Dendritic cell treated with granulocyte-macrophage colony-stimulating factor and Interleukin-4, amounts not matched to agents 40 ng/mL and 50 ng/mL, for 4 days (primary cell): ENCODE measurements at regions not wholly inside any gene's neighbourhood (a gene's known extent, or its start where the extent isn't known, plus 50 kb on each side); places are given as distances from the start of the nearest gene placed in this dataset.

Source experiments
- H3K27ac Mint-ChIP-seq: one replicate; pipeline ENCODE4 v1.8.0; 2022; ENCODE audit warnings: mild to moderate bottlenecking, mixed read lengths
- H3K27me3 Mint-ChIP-seq: one replicate; pipeline ENCODE4 v1.8.0; 2022; ENCODE audit warnings: mild to moderate bottlenecking, mixed read lengths
- H3K36me3 Mint-ChIP-seq: one replicate; pipeline ENCODE4 v1.8.0; 2022; ENCODE audit warnings: low read depth, mixed read lengths
- H3K4me1 Mint-ChIP-seq: one replicate; pipeline ENCODE4 v1.8.0; 2022; ENCODE audit warnings: low read depth, mixed read lengths
- H3K4me3 Mint-ChIP-seq: one replicate; pipeline ENCODE4 v1.8.0; 2022; ENCODE audit warnings: mild to moderate bottlenecking, moderate library complexity, mixed read lengths
- H3K9me3 Mint-ChIP-seq: one replicate; pipeline ENCODE4 v1.8.0; 2022; ENCODE audit warnings: mixed read lengths
- intact Hi-C: fragments of 100-400 bp; cut with micrococcal nuclease; formaldehyde crosslinking; loops from one replicate; pipeline ENCODE4 v1.15.0; 2022

- intact Hi-C loops, result no loop called here
- Mint-ChIP-seq H3K27ac (no peak overlapping the region), H3K4me3 (no peak overlapping the region), H3K27me3 (peaks cover 2% of the 10 kb centered on the region), H3K9me3 (peaks cover 3% of the 10 kb centered on the region), H3K4me1 (no peaks in the 10 kb centered on the region), H3K36me3 (no peaks in the 10 kb centered on the region)
These were observed 201.8 kb upstream of the RFC3 start for GRCh38 chr13:33616130-33616529.

- no peak overlapping the region for H3K4me3 Mint-ChIP-seq
- H3K27ac Mint-ChIP-seq, result no peak overlapping the region
- H3K9me3 Mint-ChIP-seq, result no peaks in the 10 kb centered on the region
- H3K36me3 Mint-ChIP-seq, result no peaks in the 10 kb centered on the region
- no peaks in the 10 kb centered on the region for H3K4me1 Mint-ChIP-seq
- H3K27me3 Mint-ChIP-seq, result peaks cover 2% of the 10 kb centered on the region
- intact Hi-C loops, result no loop called here
These were observed 200.9 kb upstream of the RFC3 start for GRCh38 chr13:33617055-33617454.

DNA sequence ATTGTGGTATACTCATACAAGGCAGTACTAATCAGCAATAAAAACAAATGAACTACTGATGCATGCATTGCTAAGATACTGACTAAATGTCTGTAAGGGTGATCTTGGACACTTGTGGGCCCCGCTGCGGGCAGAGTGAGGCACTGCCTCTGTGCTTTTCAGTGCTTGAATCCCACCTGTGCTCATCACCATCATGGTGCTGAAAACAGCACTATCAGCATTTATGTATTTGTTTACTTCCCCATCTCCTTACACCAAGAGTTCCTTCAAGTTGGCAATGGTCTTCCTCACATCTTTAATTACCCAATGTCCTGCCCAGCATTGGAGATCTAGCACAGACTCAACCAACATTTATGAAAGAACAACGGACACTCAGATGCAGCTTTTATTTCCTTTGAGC, 193.7 kb upstream of the RFC3 start:
- H3K4me1 Mint-ChIP-seq, result no peaks in the 10 kb centered on the region
- H3K36me3 Mint-ChIP-seq, result no peaks in the 10 kb centered on the region
- no peak overlapping the region for H3K27ac Mint-ChIP-seq
- H3K27me3 Mint-ChIP-seq, result peaks cover 2% of the 10 kb centered on the region
- intact Hi-C loops, result no loop called here
- no peaks in the 10 kb centered on the region for H3K9me3 Mint-ChIP-seq
- H3K4me3 Mint-ChIP-seq, result no peak overlapping the region

GRCh38 chr13:33624740-33625139, 193.2 kb upstream of the RFC3 start:
- peaks cover 2% of the 10 kb centered on the region for H3K27me3 Mint-ChIP-seq
- H3K4me1 Mint-ChIP-seq, result no peaks in the 10 kb centered on the region
- intact Hi-C loops, result no loop called here
- no peaks in the 10 kb centered on the region for H3K36me3 Mint-ChIP-seq
- no peaks in the 10 kb centered on the region for H3K9me3 Mint-ChIP-seq
- no peak overlapping the region for H3K27ac Mint-ChIP-seq
- no peak overlapping the region for H3K4me3 Mint-ChIP-seq

- no peaks in the 10 kb centered on the region for H3K4me1 Mint-ChIP-seq
- intact Hi-C loops, result no loop called here
- no peak overlapping the region for H3K27ac Mint-ChIP-seq
- H3K27me3 Mint-ChIP-seq, result peaks cover 7% of the 10 kb centered on the region
- no peak overlapping the region for H3K4me3 Mint-ChIP-seq
- H3K36me3 Mint-ChIP-seq, result no peaks in the 10 kb centered on the region
- H3K9me3 Mint-ChIP-seq, result no peaks in the 10 kb centered on the region
These were observed 191.5 kb upstream of the RFC3 start for GRCh38 chr13:33626407-33626806.

DNA sequence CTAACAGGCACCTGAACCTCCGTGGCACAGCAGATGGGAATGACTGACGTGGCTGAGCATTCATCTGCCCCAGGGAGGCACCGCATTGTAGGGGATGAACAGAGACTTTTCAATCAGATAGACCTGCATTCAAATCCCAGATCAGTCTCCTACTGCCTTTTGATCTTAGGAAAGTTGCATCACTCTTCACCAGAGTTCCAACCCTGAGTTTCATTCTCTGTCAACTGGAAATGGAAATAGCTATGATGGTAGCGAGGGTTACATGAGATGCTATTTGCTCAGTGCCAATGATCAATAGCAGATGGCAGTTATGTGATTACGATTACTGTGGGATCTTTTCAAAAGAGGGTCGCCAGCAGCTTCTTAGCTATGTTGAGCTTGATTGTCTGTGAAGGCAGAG, 189.3 kb upstream of the RFC3 start:
- Mint-ChIP-seq H3K9me3 (no peaks in the 10 kb centered on the region), H3K36me3 (no peaks in the 10 kb centered on the region), H3K4me3 (no peak overlapping the region), H3K4me1 (no peaks in the 10 kb centered on the region), H3K27me3 (peaks cover 7% of the 10 kb centered on the region), H3K27ac (no peak overlapping the region)
- intact Hi-C loops, result no loop called here

GRCh38 chr13:33629605-33630360, 188.2 kb upstream of the RFC3 start:
- Mint-ChIP-seq H3K4me3 (no peak overlapping the region), H3K27ac (no peak overlapping the region), H3K9me3 (no peaks in the 10 kb centered on the region), H3K4me1 (no peaks in the 10 kb centered on the region), H3K36me3 (no peaks in the 10 kb centered on the region), H3K27me3 (peaks cover 7% of the 10 kb centered on the region)
- intact Hi-C loops, result no loop called here

DNA sequence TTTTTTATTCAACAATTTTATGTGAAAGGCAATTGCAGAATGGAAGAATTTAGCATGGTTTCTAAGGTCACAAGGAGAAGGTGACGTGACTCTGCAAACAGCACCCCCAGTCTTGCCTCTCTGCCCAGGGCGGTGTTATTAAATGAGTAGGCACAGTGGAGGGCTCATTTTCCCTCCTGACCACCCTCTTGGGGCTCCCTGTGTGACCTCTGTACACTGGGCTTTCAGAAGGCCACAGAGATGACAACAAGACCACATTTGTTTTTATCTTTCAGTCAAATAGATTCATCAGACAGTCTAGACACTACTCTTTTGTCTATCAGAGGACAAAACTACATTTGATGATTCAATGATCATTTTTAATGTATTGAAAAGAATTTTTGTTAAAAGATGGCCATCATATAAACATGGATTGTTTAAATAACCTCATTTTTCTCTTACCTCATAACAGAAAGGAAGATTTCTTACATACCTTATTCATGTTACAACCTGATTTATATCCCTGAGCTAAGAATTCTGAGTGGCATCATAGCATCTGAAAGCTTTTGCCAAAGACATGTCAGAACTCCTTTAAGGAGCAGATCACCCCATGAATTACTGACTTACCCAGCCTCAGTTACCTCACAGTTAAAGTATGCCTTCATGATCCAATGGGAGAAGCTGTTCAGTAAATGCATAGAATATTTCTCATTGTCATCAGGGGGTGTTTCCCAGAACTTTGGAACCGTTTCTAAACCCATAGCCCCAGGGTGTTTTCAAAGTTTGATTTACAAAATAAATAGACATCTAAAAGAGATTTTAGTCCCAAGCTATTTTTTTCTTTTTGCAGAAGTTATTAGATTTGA, 184.0 kb upstream of the RFC3 start:
- Mint-ChIP-seq H3K4me1 (no peaks in the 10 kb centered on the region), H3K36me3 (no peaks in the 10 kb centered on the region), H3K9me3 (no peaks in the 10 kb centered on the region), H3K4me3 (no peak overlapping the region), H3K27me3 (peaks cover 5% of the 10 kb centered on the region), H3K27ac (no peak overlapping the region)
- intact Hi-C loops, result no loop called here

DNA sequence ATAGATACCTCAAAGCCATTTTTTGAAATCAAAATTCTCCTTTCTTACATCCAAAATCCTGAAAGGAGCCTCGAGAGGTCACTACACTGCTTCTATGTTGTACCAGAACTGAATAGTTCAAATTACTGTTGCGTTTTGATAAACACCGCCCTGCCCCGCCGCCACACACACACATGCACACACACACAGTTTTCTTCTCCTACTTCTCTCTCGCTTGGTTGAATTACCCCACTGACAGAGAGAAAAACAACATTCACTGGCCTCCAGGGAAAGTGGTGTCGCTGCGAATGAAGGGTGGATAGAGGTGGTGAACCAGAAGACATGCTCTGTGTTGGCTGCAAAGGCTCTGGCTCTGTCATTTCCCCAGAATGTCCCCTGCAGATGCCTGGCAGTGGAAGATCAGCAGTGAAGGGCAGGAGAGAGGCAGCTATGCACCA, 183.4 kb upstream of the RFC3 start:
- no peaks in the 10 kb centered on the region for H3K9me3 Mint-ChIP-seq
- H3K36me3 Mint-ChIP-seq, result no peaks in the 10 kb centered on the region
- intact Hi-C loops, result no loop called here
- H3K4me1 Mint-ChIP-seq, result no peaks in the 10 kb centered on the region
- no peak overlapping the region for H3K27ac Mint-ChIP-seq
- no peak overlapping the region for H3K4me3 Mint-ChIP-seq
- H3K27me3 Mint-ChIP-seq, result peaks cover 5% of the 10 kb centered on the region

- Mint-ChIP-seq H3K36me3 (no peaks in the 10 kb centered on the region), H3K4me3 (no peak overlapping the region), H3K4me1 (no peaks in the 10 kb centered on the region), H3K27ac (no peak overlapping the region), H3K27me3 (no peaks in the 10 kb centered on the region), H3K9me3 (no peaks in the 10 kb centered on the region)
- intact Hi-C loops, result no loop called here
These were observed 181.7 kb upstream of the RFC3 start for GRCh38 chr13:33636243-33636642.

DNA sequence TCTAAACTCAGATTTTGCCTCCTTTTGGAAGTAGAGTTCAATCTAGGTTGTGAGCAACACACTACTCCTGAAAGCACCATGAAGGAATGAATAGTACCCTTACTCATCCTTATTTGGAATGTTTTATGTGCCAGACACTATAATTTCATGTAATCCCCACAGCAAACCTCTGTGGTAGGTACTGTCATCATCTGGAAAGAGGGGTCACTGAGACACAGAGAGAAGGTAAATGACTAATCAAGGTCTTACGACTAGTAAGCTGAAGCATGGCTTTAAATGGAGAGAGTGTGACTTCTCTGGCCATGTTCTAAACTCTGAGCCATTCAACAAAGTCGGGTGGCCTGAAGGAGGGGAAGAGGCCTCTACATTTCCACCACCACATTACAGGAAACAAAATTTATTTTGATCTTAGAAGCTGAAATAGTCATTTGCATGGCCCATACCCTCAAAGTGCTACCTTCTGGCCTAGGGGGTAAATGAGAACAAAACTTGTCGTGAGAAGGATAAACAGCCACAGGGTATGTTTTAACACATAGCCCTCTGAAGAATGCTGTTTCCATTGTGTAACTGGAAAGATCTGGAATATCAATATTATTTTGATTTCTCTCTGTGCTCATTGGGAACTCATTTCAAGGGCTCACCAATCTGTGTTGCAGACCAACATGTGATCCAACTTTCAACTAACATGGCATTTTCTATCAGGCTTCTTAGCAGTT, 180.8 kb upstream of the RFC3 start:
- H3K9me3 Mint-ChIP-seq, result no peaks in the 10 kb centered on the region
- H3K27ac Mint-ChIP-seq, result no peak overlapping the region
- no peaks in the 10 kb centered on the region for H3K36me3 Mint-ChIP-seq
- intact Hi-C loops, result no loop called here
- no peak overlapping the region for H3K4me3 Mint-ChIP-seq
- H3K27me3 Mint-ChIP-seq, result no peaks in the 10 kb centered on the region
- no peaks in the 10 kb centered on the region for H3K4me1 Mint-ChIP-seq

DNA sequence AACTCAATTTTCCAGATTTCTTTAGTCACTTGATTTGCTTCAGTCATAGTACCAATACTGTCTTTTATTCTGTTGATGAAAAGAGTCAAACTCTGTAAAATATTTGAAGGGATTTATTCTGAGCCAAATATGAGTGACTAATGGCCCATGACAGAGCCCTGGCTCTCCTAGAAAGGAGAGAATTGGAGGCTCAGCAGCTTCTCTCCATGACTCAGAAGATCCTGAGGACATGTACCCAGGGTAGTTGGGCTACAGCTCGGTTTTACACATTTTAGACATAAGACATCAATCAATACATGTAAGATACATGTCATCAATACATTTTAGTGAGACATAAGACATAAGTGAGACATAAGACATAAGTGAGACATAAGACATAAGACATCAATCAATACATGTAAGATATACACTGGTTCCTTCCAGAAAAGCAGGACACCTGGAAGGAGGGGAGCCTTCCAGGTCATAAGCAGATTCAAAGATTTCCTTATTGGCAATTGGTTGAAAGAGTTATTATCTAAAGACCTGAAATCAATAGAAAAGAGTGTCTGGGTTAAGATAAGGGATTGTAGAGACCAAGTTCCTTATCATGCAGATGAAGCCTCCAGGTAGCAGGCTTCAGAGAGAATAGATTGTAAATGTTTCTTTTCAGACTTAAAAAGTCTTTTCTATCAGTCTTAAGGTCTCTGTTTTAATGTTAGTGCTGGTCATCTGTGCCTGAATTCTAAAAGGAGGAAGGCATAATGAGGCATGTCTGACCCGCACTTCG, 179.8 kb upstream of the RFC3 start:
- no peaks in the 10 kb centered on the region for H3K4me1 Mint-ChIP-seq
- intact Hi-C loops, result no loop called here
- no peaks in the 10 kb centered on the region for H3K27me3 Mint-ChIP-seq
- no peak overlapping the region for H3K4me3 Mint-ChIP-seq
- H3K36me3 Mint-ChIP-seq, result no peaks in the 10 kb centered on the region
- H3K9me3 Mint-ChIP-seq, result no peaks in the 10 kb centered on the region
- no peak overlapping the region for H3K27ac Mint-ChIP-seq

DNA sequence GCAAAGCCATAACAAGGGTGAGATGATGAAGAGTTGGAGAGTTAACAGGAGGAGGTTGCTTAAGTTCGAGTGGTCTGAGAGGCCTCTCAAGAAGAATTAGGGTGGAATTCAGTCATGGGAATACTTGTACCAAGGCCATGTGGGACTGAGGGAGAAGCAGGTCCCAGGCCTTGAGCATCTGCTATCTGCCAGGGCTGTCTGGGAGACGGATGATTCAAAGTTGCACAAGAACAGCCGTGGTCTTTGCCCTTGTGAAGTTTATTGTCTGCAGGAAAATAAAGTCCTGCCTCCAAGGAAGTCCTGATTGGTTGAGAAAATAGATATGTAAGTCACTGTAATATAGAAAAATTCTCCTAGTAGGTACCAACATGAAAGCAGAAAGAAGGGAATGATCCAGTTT, 178.8 kb upstream of the RFC3 start:
- peaks cover 6% of the 10 kb centered on the region for H3K4me1 Mint-ChIP-seq
- no peaks in the 10 kb centered on the region for H3K27me3 Mint-ChIP-seq
- intact Hi-C loops, result no loop called here
- no peaks in the 10 kb centered on the region for H3K36me3 Mint-ChIP-seq
- no peaks in the 10 kb centered on the region for H3K9me3 Mint-ChIP-seq
- H3K27ac Mint-ChIP-seq, result no peak overlapping the region
- H3K4me3 Mint-ChIP-seq, result no peak overlapping the region
